GM12878 (cell line): ENCODE measurements at regions not wholly inside any gene's neighbourhood (a gene's known extent, or its start where the extent isn't known, plus 50 kb on each side); places are given as distances from the start of the nearest gene placed in this dataset.

ENCODE experiments used
- CHD2 ChIP-seq: IDR thresholded peaks from 2 replicates; pipeline ENCODE4 v1.6.1; 2011; ENCODE audit warnings: low read depth, low read length, improper control_type of control experiment, borderline replicate concordance
- E2F4 ChIP-seq: IDR thresholded peaks from 2 replicates; pipeline ENCODE4 v1.6.1; 2012; ENCODE audit warnings: low read depth, low read length, improper control_type of control experiment
- MYB ChIP-seq: fragments of 150-350 bp; IDR thresholded peaks from 2 replicates; pipeline ENCODE4 v1.6.1; 2014; ENCODE audit warnings: mild to moderate bottlenecking, low read depth, low read length, borderline replicate concordance
- NFYA ChIP-seq: IDR thresholded peaks from 2 replicates; pipeline ENCODE4 v1.6.1; 2011; ENCODE audit warnings: low read depth, mild to moderate bottlenecking, low read length, improper control_type of control experiment, borderline replicate concordance
- NR2C1 ChIP-seq: fragments of 450-650 bp; IDR thresholded peaks from 2 replicates; pipeline ENCODE4 v1.6.1; 2017; ENCODE audit warnings: antibody characterized with exemption, mild to moderate bottlenecking, moderate library complexity
- POLR2AphosphoS2 ChIP-seq: IDR thresholded peaks from 2 replicates; pipeline ENCODE4 v1.6.1; 2011; ENCODE audit warnings: low read depth, mild to moderate bottlenecking, low read length, improper control_type of control experiment, moderate library complexity
- REST ChIP-seq: IDR thresholded peaks from 2 replicates; pipeline ENCODE4 v1.6.1; 2012; ENCODE audit warnings: mild to moderate bottlenecking, low read depth, low read length
- SMAD1 ChIP-seq: fragments of 450-650 bp; IDR thresholded peaks from 2 replicates; pipeline ENCODE4 v1.6.1; 2018; ENCODE audit warnings: mild to moderate bottlenecking, low read depth; ENCODE audit not compliant: partially characterized antibody
- SMAD5 ChIP-seq: IDR thresholded peaks from 2 replicates; pipeline ENCODE4 v1.6.1; 2016; ENCODE audit warnings: antibody characterized with exemption, low read depth
- USF1 ChIP-seq: IDR thresholded peaks from 2 replicates; pipeline ENCODE4 v1.6.1; 2011; ENCODE audit warnings: borderline replicate concordance, low read depth, mild to moderate bottlenecking, moderate library complexity, mixed read lengths, low read length; ENCODE audit not compliant: insufficient read depth; ENCODE audit errors: extremely low read length
- ZNF217 ChIP-seq: fragments of 450-650 bp; IDR thresholded peaks from 2 replicates; pipeline ENCODE4 v1.6.1; 2017; ENCODE audit warnings: antibody characterized with exemption, mild to moderate bottlenecking

GRCh38 chr3:1616744-1617143 is 481.9 kb upstream of the CNTN4 start (continued):
- TF ChIP-seq REST (no peak), MYB (no peak), CHD2 (no peak), SMAD1 (no peak), NFYA (no peak), USF1 (no peak), ZNF217 (no peak), SMAD5 (no peak), POLR2AphosphoS2 (no peak), E2F4 (no peak), NR2C1 (no peak)
